HCT116 (cell line): ENCODE measurements at regions not wholly inside any gene's neighbourhood (a gene's known extent, or its start where the extent isn't known, plus 50 kb on each side); places are given as distances from the start of the nearest gene placed in this dataset.

Source experiments
- CTCF ChIP-seq, 3 experiments: fragments of 200-600 bp in 1 of 3; sonication (generic) in 1 of 3; IDR thresholded peaks in 2 of 3; conservative IDR thresholded peaks in 1 of 3; 2 replicates each; pipeline ENCODE4 v1.5.1; 2012 to 2017; ENCODE audit warnings: low read depth in 2 of 3, low read length in 2 of 3, antibody characterized with exemption in 1 of 3, borderline replicate concordance in 1 of 3, control low read depth in 1 of 3, mild to moderate bottlenecking in 1 of 3, mixed read lengths in 1 of 3, mixed run types in 1 of 3, moderate library complexity in 1 of 3; ENCODE audit not compliant: insufficient read depth in 1 of 3
- ELF1 ChIP-seq: IDR thresholded peaks from 2 replicates; pipeline ENCODE4 v1.6.1; 2012; ENCODE audit warnings: low read depth, borderline replicate concordance
- EZH2phosphoT487 ChIP-seq: fragments of 200-600 bp; IDR thresholded peaks from 2 replicates; pipeline ENCODE4 v1.6.1; 2018; ENCODE audit warnings: antibody characterized with exemption, borderline replicate concordance
- JUND ChIP-seq: IDR thresholded peaks from 2 replicates; pipeline ENCODE4 v1.6.1; 2012
- MAX ChIP-seq: IDR thresholded peaks from 2 replicates; pipeline ENCODE4 v1.6.1; 2012
- POLR2A ChIP-seq: IDR thresholded peaks from 2 replicates; pipeline ENCODE4 v1.7.0; 2011; ENCODE audit warnings: borderline replicate concordance; ENCODE audit not compliant: insufficient read depth, insufficient read length; ENCODE audit errors: extremely low read depth
- POLR2AphosphoS5 ChIP-seq: IDR thresholded peaks from 2 replicates; pipeline ENCODE4 v1.6.1; 2011; ENCODE audit warnings: mild to moderate bottlenecking, low read depth, low read length, moderate library complexity
- REST ChIP-seq: IDR thresholded peaks from 2 replicates; pipeline ENCODE4 v1.6.1; 2012; ENCODE audit warnings: low read depth

- TF ChIP-seq CTCF (IDR thresholded peaks at IDR 0.05 in 2 of 3, conservative IDR thresholded peaks at IDR 0.05 in 1 of 3; ENCODE audit: borderline replicate concordance in 1 of 3, insufficient read depth in 1 of 3, low read depth in 2 of 3, low read length in 2 of 3) (no peak), REST (no peak), POLR2A (no peak), ELF1 (no peak), JUND (no peak), MAX (no peak), EZH2phosphoT487 (no peak), POLR2AphosphoS5 (no peak)
Measured at GRCh38 chr1:162970021-162970420, 99.1 kb upstream of the RGS4 start.
